Stimulated activated CD4-positive, alpha-beta T cell treated with anti-CD3 and anti-CD28 coated beads, Interleukin-12 subunit alpha, Interleukin-12 subunit beta, amount 100 ng/mL, for 48 hours (primary cell): ENCODE measurements at regions not wholly inside any gene's neighbourhood (a gene's known extent, or its start where the extent isn't known, plus 50 kb on each side); places are given as distances from the start of the nearest gene placed in this dataset.

Experiments used
- DNase-seq, 3 donors: peaks; one replicate each; pipeline ENCODE4 v3.0.0-alpha.2; 2020; ENCODE audit warnings: low read depth in 2 of 3, low spot score in 1 of 3

- DNase-seq: no peak
Observed at GRCh38 chr20:40545478-40545877, 143.6 kb downstream of the MAFB start.

- no peak for DNase-seq
Observed at GRCh38 chr20:40542065-40542464, 147.0 kb downstream of the MAFB start.

GRCh38 chr20:40540166-40540565 is 148.9 kb downstream of the MAFB start:
- no peak for DNase-seq

- DNase-seq: no peak
Observed at GRCh38 chr20:40538131-40538530, 150.9 kb downstream of the MAFB start.

- no peak for DNase-seq
Observed at GRCh38 chr20:40536808-40537207, 152.2 kb downstream of the MAFB start.

GRCh38 chr20:40535816-40536215 is 153.2 kb downstream of the MAFB start:
- no peak for DNase-seq

- no peak for DNase-seq
Observed at GRCh38 chr20:40532103-40532502, 156.9 kb downstream of the MAFB start.

GRCh38 chr20:40525351-40525750 is 163.7 kb downstream of the MAFB start:
- DNase-seq: no peak

GRCh38 chr20:40524071-40524470 is 165.0 kb downstream of the MAFB start:
- DNase-seq: no peak

- no peak for DNase-seq
Observed at GRCh38 chr20:40522405-40522804, 166.6 kb downstream of the MAFB start.

- no peak for DNase-seq
Observed at GRCh38 chr20:40521962-40522361, 167.1 kb downstream of the MAFB start.

- DNase-seq: no peak
Observed at GRCh38 chr20:40519918-40520317, 169.1 kb downstream of the MAFB start.

GRCh38 chr20:40512994-40513393 is 176.0 kb downstream of the MAFB start:
- DNase-seq: no peak

- DNase-seq: no peak
Observed at GRCh38 chr20:40512591-40512990, 176.4 kb downstream of the MAFB start.

- no peak for DNase-seq
Observed at GRCh38 chr20:40511478-40511877, 177.6 kb downstream of the MAFB start.

- DNase-seq: no peak
Observed at GRCh38 chr20:40510622-40511021, 178.4 kb downstream of the MAFB start.

- no peak for DNase-seq
Observed at GRCh38 chr20:40508821-40509220, 180.2 kb downstream of the MAFB start.

GRCh38 chr20:40506537-40506939 is 182.5 kb downstream of the MAFB start:
- peak in 1 of 3 donors; percentile 4 for DNase-seq

GRCh38 chr20:40503119-40503518 is 185.9 kb downstream of the MAFB start:
- no peak for DNase-seq

GRCh38 chr20:40502576-40502975 is 186.5 kb downstream of the MAFB start:
- DNase-seq: no peak

GRCh38 chr20:40499391-40499790 is 189.6 kb downstream of the MAFB start:
- no peak for DNase-seq

- DNase-seq: no peak
Observed at GRCh38 chr20:40497899-40498691, 190.9 kb downstream of the MAFB start.

GRCh38 chr20:40495956-40496355 is 193.1 kb downstream of the MAFB start:
- no peak for DNase-seq
